ENCODE measurements at regions not wholly inside any gene's neighbourhood (a gene's known extent, or its start where the extent isn't known, plus 50 kb on each side); places are given as distances from the start of the nearest gene placed in this dataset.

DNA sequence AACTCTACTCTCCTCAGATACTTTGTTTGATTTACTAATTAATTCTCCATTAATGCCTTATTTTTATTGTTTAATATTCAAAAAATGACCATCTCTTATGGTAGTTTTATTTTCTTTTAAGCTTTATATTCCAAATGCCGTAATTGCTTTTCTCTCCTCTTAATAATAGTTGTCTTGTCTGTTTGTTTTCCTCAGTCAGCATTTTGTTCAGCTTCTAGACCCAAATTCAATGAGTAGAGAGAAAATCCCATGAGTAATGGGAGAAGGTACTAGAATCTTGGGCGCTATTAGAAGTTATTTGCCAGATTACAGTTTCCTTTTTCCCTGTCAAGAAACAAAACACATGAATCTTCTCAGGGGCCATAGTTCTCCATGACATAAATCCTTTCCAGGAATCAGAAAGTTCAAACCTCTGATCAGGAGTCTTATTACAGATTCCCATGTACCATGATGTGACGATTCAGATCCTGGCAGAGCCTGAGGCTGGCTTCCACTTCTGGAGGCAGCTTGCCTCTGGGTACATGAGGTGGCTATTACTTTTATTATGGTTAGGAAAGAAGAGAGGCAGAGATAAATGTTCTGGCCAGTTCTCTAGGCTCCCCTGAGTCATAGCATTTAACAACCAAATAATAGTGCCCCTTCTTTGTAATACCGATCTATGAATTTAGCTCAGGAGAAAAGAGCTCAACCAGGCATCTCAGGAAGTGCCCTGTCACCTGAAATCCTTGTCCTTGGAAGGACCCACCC, 485.1 kb upstream of the SETBP1 start:
- no peak overlapping the region for H3K27ac ChIP-seq
- TF ChIP-seq ZFX (IDR thresholded peaks at IDR 0.05) = no peak
- TF ChIP-seq, protein P1, sequence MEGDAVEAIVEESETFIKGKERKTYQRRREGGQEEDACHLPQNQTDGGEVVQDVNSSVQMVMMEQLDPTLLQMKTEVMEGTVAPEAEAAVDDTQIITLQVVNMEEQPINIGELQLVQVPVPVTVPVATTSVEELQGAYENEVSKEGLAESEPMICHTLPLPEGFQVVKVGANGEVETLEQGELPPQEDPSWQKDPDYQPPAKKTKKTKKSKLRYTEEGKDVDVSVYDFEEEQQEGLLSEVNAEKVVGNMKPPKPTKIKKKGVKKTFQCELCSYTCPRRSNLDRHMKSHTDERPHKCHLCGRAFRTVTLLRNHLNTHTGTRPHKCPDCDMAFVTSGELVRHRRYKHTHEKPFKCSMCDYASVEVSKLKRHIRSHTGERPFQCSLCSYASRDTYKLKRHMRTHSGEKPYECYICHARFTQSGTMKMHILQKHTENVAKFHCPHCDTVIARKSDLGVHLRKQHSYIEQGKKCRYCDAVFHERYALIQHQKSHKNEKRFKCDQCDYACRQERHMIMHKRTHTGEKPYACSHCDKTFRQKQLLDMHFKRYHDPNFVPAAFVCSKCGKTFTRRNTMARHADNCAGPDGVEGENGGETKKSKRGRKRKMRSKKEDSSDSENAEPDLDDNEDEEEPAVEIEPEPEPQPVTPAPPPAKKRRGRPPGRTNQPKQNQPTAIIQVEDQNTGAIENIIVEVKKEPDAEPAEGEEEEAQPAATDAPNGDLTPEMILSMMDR (conservative IDR thresholded peaks at IDR 0.05) = no peak

DNA sequence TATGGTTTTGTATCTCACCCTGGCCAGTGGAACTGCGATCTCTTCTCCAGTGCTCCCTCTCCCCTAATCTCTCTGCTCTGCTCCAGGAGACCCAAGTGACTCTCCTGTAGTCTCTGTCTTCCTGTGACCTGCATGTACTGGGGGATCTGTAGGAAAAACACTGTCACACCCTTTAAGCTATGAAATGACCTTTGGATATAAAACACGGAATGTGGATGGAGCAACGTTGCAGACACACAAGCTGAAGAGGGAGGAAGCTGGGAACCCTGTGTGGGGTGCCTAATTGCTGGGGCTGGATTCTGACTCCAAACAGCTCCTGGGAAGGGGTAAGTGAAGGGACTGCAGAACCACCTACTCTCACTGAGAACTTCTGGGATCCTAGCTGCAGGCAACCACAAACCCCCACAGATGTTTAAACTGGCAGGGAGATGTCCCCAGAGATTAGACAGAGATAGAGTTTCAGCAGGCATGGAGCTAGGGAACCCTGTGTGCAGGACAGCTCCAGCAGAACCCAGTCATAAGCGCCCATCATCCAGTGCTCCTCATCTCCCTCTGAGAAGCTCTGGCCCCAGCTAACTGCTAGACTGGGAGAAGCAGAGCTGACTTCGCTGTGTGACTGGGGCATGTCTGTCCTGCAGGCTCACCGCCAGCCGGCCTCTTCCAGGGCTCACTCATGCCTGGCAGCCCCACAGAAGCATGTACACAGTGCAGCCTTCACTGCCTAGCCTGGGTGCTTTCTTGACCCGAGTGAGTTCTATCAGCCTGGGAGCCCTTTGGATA, 482.7 kb upstream of the SETBP1 start:
- TF ChIP-seq, protein P1 (conservative IDR thresholded peaks at IDR 0.05) = no peak
- TF ChIP-seq ZFX (IDR thresholded peaks at IDR 0.05) = no peak
- no peak overlapping the region for H3K27ac ChIP-seq

DNA sequence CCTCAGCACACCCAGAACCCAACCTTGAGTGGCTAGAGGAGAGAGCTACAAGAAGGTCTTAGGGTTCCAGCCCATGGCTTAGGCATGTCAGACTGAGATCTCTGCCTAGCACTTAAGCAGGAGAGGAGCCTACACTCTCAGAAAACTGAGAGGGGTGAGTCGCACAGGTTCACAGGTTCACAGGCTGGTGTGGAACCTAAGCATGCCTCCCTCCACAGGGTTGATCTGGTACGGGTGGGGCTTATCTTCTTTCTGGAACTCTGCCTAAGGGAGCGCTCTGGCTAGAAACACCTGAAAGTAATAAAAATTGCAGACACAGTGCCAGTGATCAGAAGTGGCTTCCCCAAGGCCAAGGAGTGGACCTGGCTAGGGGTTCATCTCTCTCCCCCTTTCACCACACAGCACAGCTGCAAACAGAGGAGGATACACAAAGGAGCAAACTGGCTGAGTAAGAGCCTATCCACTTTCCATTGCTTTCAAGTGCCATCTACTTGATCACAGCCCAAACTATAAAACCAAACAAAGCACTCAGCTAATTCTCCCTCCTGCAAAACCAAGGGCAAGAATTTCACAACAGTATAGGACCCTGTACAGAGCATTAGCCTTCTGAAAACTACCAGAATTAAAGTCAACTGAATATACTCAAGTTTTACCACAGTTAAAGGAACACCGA, 481.9 kb upstream of the SETBP1 start:
- no peak overlapping the region for H3K27ac ChIP-seq
- TF ChIP-seq, protein P1 (conservative IDR thresholded peaks at IDR 0.05) = no peak
- no peak for TF ChIP-seq ZFX (IDR thresholded peaks at IDR 0.05)

DNA sequence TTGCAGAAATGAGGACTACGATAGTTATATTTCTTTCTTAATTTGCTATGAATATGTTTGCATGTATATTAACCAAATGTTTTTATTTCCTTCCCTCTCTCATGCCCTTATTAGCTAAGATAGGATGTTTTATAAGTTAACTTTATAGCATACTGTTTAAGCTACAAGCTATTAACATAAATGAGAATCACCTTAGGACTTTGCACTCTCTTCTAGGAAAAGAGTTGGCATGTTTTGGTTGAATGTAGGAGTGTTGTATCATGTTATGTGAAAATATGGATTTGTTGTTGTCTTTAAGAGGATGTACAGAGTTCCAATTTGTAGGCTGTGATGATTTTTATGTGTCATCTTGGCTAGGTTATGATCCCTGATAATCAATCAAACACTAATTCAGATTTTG, 467.4 kb upstream of the SETBP1 start:
- H3K27ac ChIP-seq = no peak overlapping the region
- TF ChIP-seq, protein P1 (conservative IDR thresholded peaks at IDR 0.05) = no peak

DNA sequence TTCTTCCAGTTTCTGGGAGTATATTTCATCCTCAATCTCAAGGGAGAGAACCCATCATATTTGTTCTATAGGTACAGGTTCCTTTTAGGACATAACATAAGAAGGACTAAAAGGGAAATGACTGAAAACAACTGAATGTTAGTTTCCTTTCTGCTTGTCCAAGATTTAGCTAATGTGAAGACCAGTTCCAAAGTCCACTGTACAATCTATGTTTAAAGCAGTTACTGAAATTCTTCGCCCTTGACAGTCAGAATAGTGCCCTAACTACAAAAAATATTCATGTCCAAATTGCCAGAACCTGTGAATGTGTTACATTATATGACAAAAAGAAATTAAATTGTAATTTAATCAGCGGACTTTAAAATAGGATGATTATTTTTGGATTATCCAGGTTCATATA, 466.3 kb upstream of the SETBP1 start:
- no peak overlapping the region for H3K27ac ChIP-seq
- TF ChIP-seq ZFX (IDR thresholded peaks at IDR 0.05) = no peak
- TF ChIP-seq, protein P1 (conservative IDR thresholded peaks at IDR 0.05) = no peak

DNA sequence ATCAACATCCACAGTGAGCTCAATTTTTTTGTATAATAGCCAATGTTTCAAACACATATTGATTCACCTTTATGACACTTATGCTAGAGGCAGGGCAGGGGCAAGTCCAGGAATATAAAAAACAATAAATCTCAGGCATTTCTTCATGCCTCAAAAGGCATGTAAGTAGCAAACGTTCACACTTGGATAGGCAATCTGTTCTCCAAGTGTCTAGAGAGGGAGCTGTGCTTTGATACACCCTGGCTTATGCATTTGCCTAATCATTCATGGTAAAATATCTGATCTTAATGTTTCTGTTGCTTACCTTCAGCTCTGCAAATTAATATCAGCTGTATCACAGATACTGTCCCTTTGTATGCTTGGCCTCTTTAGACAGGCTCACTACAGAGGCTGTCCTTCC, 464.5 kb upstream of the SETBP1 start:
- TF ChIP-seq ZFX (IDR thresholded peaks at IDR 0.05) = no peak
- TF ChIP-seq, protein P1 (conservative IDR thresholded peaks at IDR 0.05) = no peak

DNA sequence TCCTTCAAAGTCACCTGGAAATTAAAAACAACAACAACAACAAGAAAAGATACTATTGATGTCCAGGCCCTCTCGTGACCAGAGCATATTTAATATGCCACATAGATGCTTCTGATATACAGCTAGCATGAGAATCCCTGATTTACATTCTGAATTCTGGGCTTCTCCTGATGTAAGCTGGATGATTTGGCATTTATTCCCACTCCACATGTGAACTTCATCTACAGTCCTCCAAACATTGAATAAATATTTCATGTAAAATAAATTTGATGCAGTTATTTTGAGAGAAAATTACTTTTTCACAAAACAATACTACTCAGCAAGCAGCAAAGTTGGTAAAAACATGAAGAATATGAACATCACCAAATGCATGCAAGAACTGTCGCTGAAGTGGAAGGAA, 453.2 kb upstream of the SETBP1 start:
- H3K27ac ChIP-seq = no peak overlapping the region
- no peak for TF ChIP-seq ZFX (IDR thresholded peaks at IDR 0.05)
- TF ChIP-seq, protein P1 (conservative IDR thresholded peaks at IDR 0.05) = no peak

More for the DNA sequence above, 464.5 kb upstream of the SETBP1 start:
- H3K27ac ChIP-seq = no peak overlapping the region
